Common myeloid progenitor, CD34-positive (primary cell): ENCODE measurements at regions not wholly inside any gene's neighbourhood (a gene's known extent, or its start where the extent isn't known, plus 50 kb on each side); places are given as distances from the start of the nearest gene placed in this dataset.

ENCODE experiments used
- CTCF ChIA-PET: fragments of 350-600 bp; sonication (Branson Sonifier 250); formaldehyde crosslinking; loops from one replicate; lab custom pipeline; 2021; ENCODE audit warnings: antibody characterized with exemption; lab: Charles Lee
- POLR2A ChIA-PET: fragments of 350-600 bp; sonication (Branson Sonifier 250); formaldehyde crosslinking; loops from one replicate; lab custom pipeline; 2021; ENCODE audit warnings: antibody characterized with exemption; lab: Charles Lee
- DNase-seq, 3 donors: peaks; one replicate each; pipeline versions ENCODE4 v3.0.0 to v3.0.0-alpha.2; 2013
- H3K27ac ChIP-seq, 2 experiments: 1 replicate in 1 of 2; 2 replicates in 1 of 2; pipeline ENCODE4 v1.7.0; 2013; ENCODE audit warnings: inconsistent platforms in 2 of 2, low read length in 2 of 2, mild to moderate bottlenecking in 2 of 2, low read depth in 1 of 2, moderate library complexity in 1 of 2; ENCODE audit not compliant: severe bottlenecking in 2 of 2, insufficient read depth in 1 of 2, poor library complexity in 1 of 2
- H3K27me3 ChIP-seq, 5 experiments: replicated peaks in 2 of 5; 1 replicate in 3 of 5; 2 replicates in 2 of 5; pipeline versions ENCODE4 v1.6.1 to v1.7.0; 2013; ENCODE audit warnings: low read length in 4 of 5, mild to moderate bottlenecking in 2 of 5, moderate library complexity in 2 of 5, inconsistent platforms in 1 of 5; ENCODE audit not compliant: insufficient read depth in 5 of 5, control insufficient read depth in 4 of 5
- H3K36me3 ChIP-seq, 4 experiments: 1 replicate in 2 of 4; 2 replicates in 2 of 4; pipeline versions ENCODE4 v1.6.1 to v1.7.0; 2013; ENCODE audit warnings: low read length in 3 of 4, control low read depth in 1 of 4, mild to moderate bottlenecking in 1 of 4; ENCODE audit not compliant: control insufficient read depth in 4 of 4, insufficient read depth in 4 of 4
- H3K4me1 ChIP-seq, 4 experiments: 1 replicate in 3 of 4; 2 replicates in 1 of 4; pipeline versions ENCODE4 v1.6.1 to v1.7.1; 2013; ENCODE audit warnings: low read length in 3 of 4, mild to moderate bottlenecking in 3 of 4, control low read depth in 1 of 4, inconsistent platforms in 1 of 4, moderate library complexity in 1 of 4; ENCODE audit not compliant: control insufficient read depth in 4 of 4, insufficient read depth in 4 of 4; ENCODE audit errors: control extremely low read depth in 1 of 4
- H3K4me3 ChIP-seq, 7 experiments: 1 replicate in 4 of 7; 2 replicates in 3 of 7; pipeline versions ENCODE4 v1.5.1 to v1.7.0; 2013; ENCODE audit warnings: mild to moderate bottlenecking in 7 of 7, low read length in 6 of 7, moderate library complexity in 6 of 7, inconsistent platforms in 2 of 7, low read depth in 2 of 7, control low read depth in 1 of 7; ENCODE audit not compliant: insufficient read depth in 4 of 7, control insufficient read depth in 1 of 7; ENCODE audit errors: extremely low read depth in 1 of 7
- H3K9me3 ChIP-seq, 5 experiments: 1 replicate in 4 of 5; 2 replicates in 1 of 5; pipeline versions ENCODE4 v1.6.1 to v1.7.1; 2013; ENCODE audit warnings: low read length in 4 of 5, mild to moderate bottlenecking in 2 of 5, inconsistent platforms in 1 of 5, low read depth in 1 of 5, moderate library complexity in 1 of 5; ENCODE audit not compliant: control insufficient read depth in 4 of 5, insufficient read depth in 2 of 5; ENCODE audit errors: control extremely low read depth in 1 of 5
- WGBS: methylation state at CpG from one replicate; pipeline ENCODE4 v1.1.5; 2013; ENCODE audit not compliant: insufficient coverage; 5-methylcytosine and 5-hydroxymethylcytosine counted together

- ChIA-PET CTCF (no interaction called here), POLR2A (no interaction called here)
- H3K36me3 ChIP-seq: no peaks in the 10 kb centered on the region
- H3K4me3 ChIP-seq: no peak overlapping the region
- no peaks in the 10 kb centered on the region for H3K4me1 ChIP-seq
- DNase-seq: no peak
- H3K27me3 ChIP-seq: no peaks in the 10 kb centered on the region
- H3K9me3 ChIP-seq: peaks cover 0 to 4% (median 0%) of the 10 kb centered on the region in 5 experiments
- WGBS: 33% methylated on average over 1 of the region's 3 CpGs
- no peak overlapping the region for H3K27ac ChIP-seq
Measured at GRCh38 chr6:145086197-145086596, 649.1 kb downstream of the EPM2A start.

- WGBS: 100% methylated on average over 2 of the region's 3 CpGs
- ChIA-PET CTCF (interaction anchor here (1.0 kb wide), 1 partner anchor 21 kb away, joined by 3 read pairs; no protein-coding TSS in a partner anchor), POLR2A (no interaction called here)
- Histone ChIP-seq H3K27me3 (no peaks in the 10 kb centered on the region), H3K4me3 (no peak overlapping the region), H3K4me1 (no peaks in the 10 kb centered on the region), H3K36me3 (no peaks in the 10 kb centered on the region), H3K9me3 (peaks cover 0 to 4% (median 0%) of the 10 kb centered on the region in 5 experiments), H3K27ac (no peak overlapping the region)
- DNase-seq: no peak
Measured at GRCh38 chr6:145087034-145087433, 648.3 kb downstream of the EPM2A start.

DNA sequence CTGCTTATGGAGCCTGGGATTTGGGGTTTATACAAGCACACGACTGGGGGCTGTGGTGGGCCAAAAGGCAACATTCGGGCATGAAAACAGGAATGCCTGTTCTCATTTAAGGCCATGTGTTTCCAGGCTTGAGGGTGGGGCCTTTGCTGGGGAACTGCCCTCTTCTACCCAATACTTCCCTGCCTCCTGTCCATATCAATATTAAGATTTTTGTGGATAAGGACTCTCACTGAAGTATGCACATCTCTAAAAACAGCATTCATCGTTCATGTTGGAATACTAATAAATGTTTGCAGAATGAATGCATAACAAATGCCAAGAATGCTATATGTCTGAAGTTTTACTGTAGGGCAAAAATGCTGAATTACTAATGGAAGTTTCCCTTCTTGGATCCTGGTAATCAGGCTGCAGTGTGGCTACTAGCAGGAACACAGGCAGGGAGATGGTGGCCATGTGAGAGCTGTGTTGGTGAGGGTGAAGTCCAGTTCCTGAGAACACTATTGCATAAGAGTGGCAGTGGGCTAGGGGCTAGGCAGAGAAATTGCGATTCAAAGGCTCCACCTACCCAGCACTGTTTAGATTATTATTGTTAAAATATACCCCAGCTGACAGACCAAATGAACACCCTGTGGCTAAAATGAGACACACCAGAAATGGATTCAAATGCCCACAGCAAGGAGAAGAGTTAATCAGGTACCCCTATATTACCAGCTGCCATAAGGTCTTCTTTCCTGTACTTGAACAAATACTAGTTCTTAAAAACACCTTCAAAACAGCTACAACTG is 644.3 kb downstream of the EPM2A start:
- no peaks in the 10 kb centered on the region for H3K4me1 ChIP-seq
- ChIA-PET POLR2A (no interaction called here), CTCF (no interaction called here)
- no peaks in the 10 kb centered on the region for H3K36me3 ChIP-seq
- 100% methylated on average over 1 of the region's 4 CpGs for WGBS
- DNase-seq: no peak
- H3K4me3 ChIP-seq: no peak overlapping the region
- no peaks in the 10 kb centered on the region for H3K9me3 ChIP-seq
- no peak overlapping the region for H3K27ac ChIP-seq
- no peaks in the 10 kb centered on the region for H3K27me3 ChIP-seq

DNA sequence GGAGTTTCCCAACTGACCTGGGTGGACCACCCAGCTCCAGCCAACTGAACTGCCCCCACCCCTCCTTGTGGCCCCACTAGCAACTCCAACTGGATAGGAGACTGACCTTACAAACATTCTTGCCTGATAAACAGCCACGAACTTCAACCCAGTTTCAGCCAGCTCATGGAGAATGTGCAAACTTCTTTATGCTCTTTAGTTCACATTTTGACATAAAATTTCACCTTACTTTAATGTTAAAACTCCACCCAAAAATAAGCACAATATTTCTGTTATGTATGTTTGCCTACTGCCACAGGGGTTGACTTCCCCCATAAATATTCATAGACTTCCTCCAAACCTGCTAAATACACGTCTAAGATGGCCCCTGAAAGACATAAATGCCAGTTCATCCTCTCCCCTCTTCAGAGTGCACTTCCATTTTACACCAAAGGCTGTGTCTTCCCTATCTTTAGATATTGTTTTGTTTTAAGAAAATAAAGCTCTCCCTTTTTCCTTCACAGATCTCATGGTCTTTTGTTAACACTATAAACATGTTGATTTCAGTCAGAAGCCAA is 643.7 kb downstream of the EPM2A start:
- no peak overlapping the region for H3K4me3 ChIP-seq
- POLR2A ChIA-PET: no interaction called here
- H3K4me1 ChIP-seq: no peaks in the 10 kb centered on the region
- H3K9me3 ChIP-seq: peaks cover 0 to 2% (median 0%) of the 10 kb centered on the region in 5 experiments
- no peak overlapping the region for H3K27ac ChIP-seq
- 75% methylated on average over 1 of the region's 2 CpGs for WGBS
- DNase-seq: no peak
- no peaks in the 10 kb centered on the region for H3K27me3 ChIP-seq
- no peaks in the 10 kb centered on the region for H3K36me3 ChIP-seq
- CTCF ChIA-PET: no interaction called here

DNA sequence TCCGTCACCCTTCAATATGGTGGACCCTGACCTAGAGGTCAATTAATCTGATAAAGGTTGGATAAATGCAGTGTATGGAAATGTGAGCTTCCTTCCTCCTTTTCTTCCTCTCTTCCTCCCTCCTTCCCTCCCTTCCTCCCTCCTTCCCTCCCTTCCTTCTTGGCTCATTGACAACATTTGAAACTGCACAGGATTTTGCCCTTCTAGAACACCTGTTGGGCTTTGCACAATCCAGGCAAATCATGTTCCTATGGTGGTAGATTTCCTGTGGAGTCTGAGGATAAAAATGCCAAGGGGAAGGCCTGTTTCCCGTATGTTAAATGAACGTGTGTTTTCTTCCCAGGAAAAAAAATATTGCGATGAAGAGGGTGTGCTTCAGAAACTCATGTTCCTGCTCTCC is 642.8 kb downstream of the EPM2A start:
- POLR2A ChIA-PET: no interaction called here
- no peak for DNase-seq
- Histone ChIP-seq H3K27ac (no peak overlapping the region), H3K36me3 (no peaks in the 10 kb centered on the region), H3K27me3 (no peaks in the 10 kb centered on the region), H3K4me3 (no peak overlapping the region), H3K9me3 (peaks cover 0 to 6% (median 0%) of the 10 kb centered on the region in 5 experiments), H3K4me1 (no peaks in the 10 kb centered on the region)
- CTCF ChIA-PET: no interaction called here
- WGBS: 90% methylated on average over 3 of the region's 4 CpGs

GRCh38 chr6:145093226-145093625 is 642.1 kb downstream of the EPM2A start:
- Histone ChIP-seq H3K27me3 (no peaks in the 10 kb centered on the region), H3K27ac (no peak overlapping the region), H3K9me3 (peaks cover 0 to 7% (median 3%) of the 10 kb centered on the region in 5 experiments), H3K4me1 (no peaks in the 10 kb centered on the region), H3K4me3 (no peak overlapping the region), H3K36me3 (no peaks in the 10 kb centered on the region)
- ChIA-PET POLR2A (no interaction called here), CTCF (no interaction called here)
- no peak for DNase-seq
- WGBS: 100% methylated on average over 2 of the region's 2 CpGs

- H3K4me1 ChIP-seq: no peaks in the 10 kb centered on the region
- ChIA-PET CTCF (no interaction called here), POLR2A (no interaction called here)
- no peaks in the 10 kb centered on the region for H3K36me3 ChIP-seq
- no peaks in the 10 kb centered on the region for H3K27me3 ChIP-seq
- no peak overlapping the region for H3K4me3 ChIP-seq
- 100% methylated on average over 1 of the region's 1 CpG for WGBS
- no peak for DNase-seq
- H3K27ac ChIP-seq: no peak overlapping the region
- H3K9me3 ChIP-seq: peaks cover 0 to 7% (median 3%) of the 10 kb centered on the region in 5 experiments
Measured at GRCh38 chr6:145096846-145097245, 638.5 kb downstream of the EPM2A start.
